ENCODE measurements at regions not wholly inside any gene's neighbourhood (a gene's known extent, or its start where the extent isn't known, plus 50 kb on each side); places are given as distances from the start of the nearest gene placed in this dataset.

- ATAC-seq = no peak
- peak overlapping the region; percentile 4 for H3K27ac Mint-ChIP-seq
- no peaks in the 10 kb centered on the region for H3K9me3 Mint-ChIP-seq
- no peaks in the 10 kb centered on the region for H3K36me3 Mint-ChIP-seq
- no peak for DNase-seq (ENCODE audit: low spot score in 2 of 2)
- H3K4me3 Mint-ChIP-seq = no peak overlapping the region
- peaks cover 20% of the 10 kb centered on the region for H3K4me1 Mint-ChIP-seq
These were observed 117.5 kb downstream of the CEBPB start for GRCh38 chr20:50308166-50308512.

- ATAC-seq = no peak
- H3K4me3 Mint-ChIP-seq = no peak overlapping the region
- H3K27ac Mint-ChIP-seq = peak overlapping the region; percentile 4
- H3K4me1 Mint-ChIP-seq = peaks cover 20% of the 10 kb centered on the region
- H3K36me3 Mint-ChIP-seq = no peaks in the 10 kb centered on the region
- no peak for DNase-seq (ENCODE audit: low spot score in 2 of 2)
- H3K9me3 Mint-ChIP-seq = no peaks in the 10 kb centered on the region
These were observed 118.1 kb downstream of the CEBPB start for GRCh38 chr20:50308513-50309279.

DNA sequence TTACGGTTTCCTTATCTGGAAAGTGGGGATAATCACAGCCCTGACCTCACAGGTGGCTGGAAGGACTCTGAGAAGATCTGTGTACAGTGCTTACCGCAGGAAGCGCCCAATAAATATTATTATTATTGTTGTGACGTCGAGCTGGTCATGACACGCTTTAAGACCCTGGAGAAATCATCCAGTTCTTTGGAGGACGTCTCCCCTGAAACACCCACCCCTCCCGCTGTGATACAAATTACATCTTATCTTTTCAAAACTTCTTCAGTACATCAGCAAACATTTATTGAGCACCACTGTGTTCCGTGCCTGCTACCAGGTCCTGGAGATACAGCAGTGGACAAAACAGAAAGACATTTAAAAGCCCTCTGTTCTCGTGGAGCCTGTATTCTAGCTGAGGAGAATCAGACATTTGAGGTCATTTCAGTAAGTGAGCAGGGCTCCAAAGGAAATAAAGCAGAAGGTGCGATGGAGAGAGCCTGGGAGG, 118.7 kb downstream of the CEBPB start:
- ATAC-seq (no peak), DNase-seq (ENCODE audit: low spot score in 2 of 2) (no peak)
- Mint-ChIP-seq H3K27ac (peak overlapping the region; percentile 4), H3K4me1 (peaks cover 21% of the 10 kb centered on the region), H3K9me3 (no peaks in the 10 kb centered on the region), H3K4me3 (no peak overlapping the region), H3K36me3 (no peaks in the 10 kb centered on the region)

GRCh38 chr20:50309764-50310672, 119.4 kb downstream of the CEBPB start:
- ATAC-seq (no peak), DNase-seq (ENCODE audit: low spot score in 2 of 2) (no peak)
- Mint-ChIP-seq H3K27ac (peak overlapping the region; percentile 4), H3K4me3 (no peak overlapping the region), H3K4me1 (peaks cover 28% of the 10 kb centered on the region), H3K9me3 (no peaks in the 10 kb centered on the region), H3K36me3 (no peaks in the 10 kb centered on the region)

- Mint-ChIP-seq H3K4me3 (no peak overlapping the region), H3K36me3 (no peaks in the 10 kb centered on the region), H3K27ac (peak overlapping the region; percentile 4), H3K9me3 (no peaks in the 10 kb centered on the region), H3K4me1 (peaks cover 29% of the 10 kb centered on the region)
- ATAC-seq = peak; percentile 81
- no peak for DNase-seq (ENCODE audit: low spot score in 2 of 2)
These were observed 120.0 kb downstream of the CEBPB start for GRCh38 chr20:50310673-50311051.

DNA sequence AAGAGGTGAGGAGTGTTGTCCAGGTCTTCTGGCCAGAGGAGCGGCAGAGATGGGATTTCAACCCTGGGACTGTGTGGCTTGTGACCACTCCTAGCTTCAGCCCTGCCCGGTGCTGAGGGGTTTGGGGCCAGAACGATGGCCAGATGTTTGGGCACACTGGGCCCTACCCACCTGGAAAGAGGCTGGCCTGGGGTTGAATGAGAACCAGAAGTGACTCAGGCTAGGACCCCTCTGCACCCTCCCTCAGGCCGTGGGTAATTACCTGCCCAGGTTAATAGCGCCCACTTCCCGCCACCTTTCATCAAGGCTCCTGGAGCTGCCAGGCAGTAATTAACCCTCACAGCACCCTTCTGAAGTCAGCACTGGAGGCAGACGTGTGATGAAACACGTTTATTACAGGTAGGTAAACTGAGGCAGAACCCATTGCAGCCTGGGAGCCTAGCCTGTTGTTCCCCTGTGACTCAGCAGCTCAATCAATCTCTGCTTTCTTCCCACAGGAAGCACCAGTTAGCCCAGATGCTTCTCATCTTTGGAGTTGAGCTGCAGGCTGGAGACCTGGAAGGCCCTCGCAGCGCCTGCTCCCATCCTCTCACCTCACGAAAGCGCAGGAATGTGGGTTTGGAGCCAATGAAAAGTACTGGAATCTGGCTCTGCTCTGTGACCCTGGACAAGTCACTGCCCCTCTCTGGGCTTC, 120.8 kb downstream of the CEBPB start:
- H3K36me3 Mint-ChIP-seq = no peaks in the 10 kb centered on the region
- no peak for ATAC-seq

DNA sequence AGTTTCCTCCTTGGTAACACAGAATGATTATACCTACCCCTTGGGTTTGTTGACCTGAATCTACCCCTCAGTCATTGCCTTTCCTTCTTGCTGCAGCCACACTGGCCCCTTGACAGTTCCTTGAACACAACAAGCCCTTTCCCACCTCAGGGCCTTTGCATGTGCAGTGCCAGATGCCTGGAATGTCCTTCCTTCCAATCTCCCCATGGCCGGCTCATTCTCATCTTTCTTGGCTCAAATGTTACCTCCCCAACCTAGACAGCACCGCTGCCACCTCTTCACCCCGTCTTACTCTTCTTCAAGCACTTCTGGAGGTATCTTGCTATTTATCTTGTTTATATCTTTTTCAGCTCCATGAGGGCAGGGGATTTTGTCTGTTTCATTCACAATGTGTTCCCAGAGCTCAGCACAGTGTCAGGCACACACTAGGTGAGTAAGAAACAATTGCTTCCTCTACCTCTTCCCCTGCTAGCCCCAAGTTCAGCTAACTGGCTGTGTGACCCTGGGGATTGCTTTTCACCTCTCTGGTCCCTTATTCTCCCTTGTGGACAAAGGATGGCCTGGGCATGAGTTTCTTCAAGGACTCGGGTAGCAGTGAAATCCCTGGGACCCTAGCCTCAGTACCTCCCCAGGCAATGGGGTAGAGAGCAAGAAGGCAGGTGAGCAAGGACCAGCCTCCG, 121.5 kb downstream of the CEBPB start:
- Mint-ChIP-seq H3K27ac (no peak overlapping the region), H3K4me3 (no peak overlapping the region), H3K36me3 (no peaks in the 10 kb centered on the region), H3K9me3 (no peaks in the 10 kb centered on the region), H3K4me1 (peaks cover 29% of the 10 kb centered on the region)
- ATAC-seq (no peak), DNase-seq (ENCODE audit: low spot score in 2 of 2) (no peak)

More for the DNA sequence above, 120.8 kb downstream of the CEBPB start:
- Mint-ChIP-seq H3K4me1 (peaks cover 29% of the 10 kb centered on the region), H3K9me3 (no peaks in the 10 kb centered on the region), H3K27ac (peak overlapping the region; percentile 4), H3K4me3 (no peak overlapping the region)
- no peak for DNase-seq (ENCODE audit: low spot score in 2 of 2)

GRCh38 chr20:50312682-50313521, 122.3 kb downstream of the CEBPB start:
- DNase-seq (ENCODE audit: low spot score in 2 of 2) (no peak), ATAC-seq (no peak)
- Mint-ChIP-seq H3K4me1 (peaks cover 33% of the 10 kb centered on the region), H3K9me3 (no peaks in the 10 kb centered on the region), H3K27ac (no peak overlapping the region), H3K4me3 (no peak overlapping the region), H3K36me3 (no peaks in the 10 kb centered on the region)

DNA sequence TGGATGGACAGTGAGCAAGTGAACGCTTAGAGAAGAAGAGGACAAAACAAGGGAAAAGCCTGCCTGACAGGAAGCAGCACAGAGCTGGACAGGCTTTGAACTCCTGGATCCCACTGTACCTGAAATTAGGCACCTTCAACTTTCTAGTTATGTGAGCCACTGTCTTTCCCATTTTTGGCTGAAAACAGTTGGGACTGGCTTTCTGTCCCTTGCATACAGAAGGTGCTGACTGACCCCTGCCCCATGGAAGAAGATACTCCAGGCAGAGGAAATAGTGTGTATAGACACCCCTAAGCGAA, 122.8 kb downstream of the CEBPB start:
- Mint-ChIP-seq H3K9me3 (no peaks in the 10 kb centered on the region), H3K36me3 (no peaks in the 10 kb centered on the region), H3K4me3 (no peak overlapping the region), H3K4me1 (peaks cover 39% of the 10 kb centered on the region), H3K27ac (no peak overlapping the region)
- ATAC-seq = no peak
- DNase-seq (ENCODE audit: low spot score in 2 of 2) = no peak

DNA sequence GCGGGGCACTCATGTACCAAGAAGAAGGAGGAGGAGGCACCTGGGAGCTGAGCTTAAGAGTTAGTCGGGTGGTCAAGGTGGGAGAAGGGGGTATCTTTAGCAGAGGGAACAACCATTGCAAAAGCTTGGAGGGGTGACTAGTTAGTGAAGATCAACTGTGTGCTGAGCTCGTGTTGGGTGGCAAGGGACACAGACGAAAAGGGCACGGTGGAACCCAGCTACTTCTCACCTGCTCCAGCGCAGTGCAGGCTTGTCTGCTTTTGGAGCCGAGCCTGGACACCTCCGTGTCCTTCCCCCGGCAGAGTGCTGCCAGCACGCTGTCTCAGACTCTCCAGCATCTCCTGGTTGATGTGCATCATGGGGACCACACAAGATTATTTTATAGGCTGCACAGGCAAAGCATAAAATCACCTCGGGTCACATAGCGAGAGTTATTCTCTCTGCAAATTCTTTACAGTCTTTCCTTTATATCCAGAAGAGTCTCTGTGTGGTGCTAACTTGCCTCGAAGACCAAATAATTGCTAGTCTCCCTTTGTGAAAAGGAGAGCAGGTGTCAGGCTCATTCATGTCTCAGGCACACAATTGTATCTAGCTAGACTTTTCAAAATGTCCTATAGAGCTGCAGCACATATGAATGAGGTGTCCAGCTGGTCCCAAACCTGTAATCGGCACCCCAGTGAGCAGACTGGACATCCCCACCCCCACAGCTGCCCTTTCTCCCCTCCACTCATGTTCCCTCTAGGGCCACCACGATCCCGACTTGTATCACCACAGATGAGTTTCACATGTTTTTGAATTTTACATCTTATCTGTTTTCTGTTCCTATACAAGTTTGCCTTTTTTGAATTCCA, 123.4 kb downstream of the CEBPB start:
- H3K4me3 Mint-ChIP-seq = no peak overlapping the region
- peaks cover 44% of the 10 kb centered on the region for H3K4me1 Mint-ChIP-seq
- ATAC-seq (no peak), DNase-seq (ENCODE audit: low spot score in 2 of 2) (no peak)
- no peak overlapping the region for H3K27ac Mint-ChIP-seq
- no peaks in the 10 kb centered on the region for H3K36me3 Mint-ChIP-seq
- no peaks in the 10 kb centered on the region for H3K9me3 Mint-ChIP-seq

DNA sequence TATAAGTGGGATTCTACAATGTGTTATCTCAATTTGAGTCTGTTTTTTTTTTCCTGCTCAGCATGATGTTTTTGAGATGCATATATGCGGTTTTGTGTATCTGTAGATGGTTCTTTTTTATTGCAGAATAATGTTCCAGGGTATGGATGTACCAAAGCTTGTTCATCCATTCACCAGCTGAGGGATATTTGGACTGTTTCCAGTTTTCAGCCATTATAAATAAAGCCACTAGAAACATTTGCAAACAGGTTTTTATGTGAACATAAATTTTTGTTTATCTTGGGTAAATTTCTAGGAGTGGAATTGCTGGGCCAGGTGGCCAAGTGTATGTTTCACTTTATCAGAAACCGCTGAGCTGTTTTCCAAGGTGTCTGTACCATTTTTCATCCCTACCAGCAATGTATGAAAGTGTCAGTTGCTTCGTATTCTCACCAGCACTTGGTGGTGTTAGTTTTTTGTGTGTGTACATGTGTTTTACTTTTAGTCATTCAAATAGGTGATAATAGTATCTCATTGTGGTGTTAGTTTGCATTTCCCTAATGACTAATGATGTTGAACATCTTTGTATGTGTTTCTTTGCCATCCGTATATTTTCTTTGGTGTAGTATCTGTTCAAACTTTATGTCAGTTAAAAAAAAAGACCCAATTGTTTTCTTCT, 124.2 kb downstream of the CEBPB start:
- no peaks in the 10 kb centered on the region for H3K9me3 Mint-ChIP-seq
- no peaks in the 10 kb centered on the region for H3K36me3 Mint-ChIP-seq
- no peak for DNase-seq (ENCODE audit: low spot score in 2 of 2)
- ATAC-seq = no peak
- no peak overlapping the region for H3K27ac Mint-ChIP-seq
- H3K4me1 Mint-ChIP-seq = peaks cover 44% of the 10 kb centered on the region
- H3K4me3 Mint-ChIP-seq = no peak overlapping the region

- Mint-ChIP-seq H3K4me3 (no peak overlapping the region), H3K4me1 (peaks cover 41% of the 10 kb centered on the region), H3K9me3 (no peaks in the 10 kb centered on the region), H3K27ac (no peak overlapping the region), H3K36me3 (peaks cover 5% of the 10 kb centered on the region)
- DNase-seq (ENCODE audit: low spot score in 2 of 2) = no peak
- ATAC-seq = no peak
These were observed 125.2 kb downstream of the CEBPB start for GRCh38 chr20:50315586-50316551.

All from stimulated activated effector memory CD8-positive, alpha-beta T cell treated with anti-CD3 and anti-CD28 coated beads, Interleukin-12 subunit alpha, Interleukin-12 subunit beta, amount 100 ng/mL, for 72 hours (primary cell).